ENCODE measurements at regions not wholly inside any gene's neighbourhood (a gene's known extent, or its start where the extent isn't known, plus 50 kb on each side); places are given as distances from the start of the nearest gene placed in this dataset.

GRCh38 chr5:109928811-109929210 is 239.1 kb downstream of the MAN2A1 start:
- H3K9me3 ChIP-seq (ENCODE audit: low read length), result no peaks in the 10 kb centered on the region
- intact Hi-C loops (cut with micrococcal nuclease; ENCODE audit: unreplicated experiment), result loop anchor here (10.0 kb wide), 1 partner anchor 514 kb away; no protein-coding TSS in a partner anchor
- no peaks in the 10 kb centered on the region for H3K79me2 ChIP-seq (ENCODE audit: insufficient read depth, low read depth, low read length)
- TF ChIP-seq EZH2phosphoT487 (IDR thresholded peaks at IDR 0.05; ENCODE audit: borderline replicate concordance, low read depth, low read length) (no peak), CTCF (conservative IDR thresholded peaks at IDR 0.05; ENCODE audit: low read length) (no peak)
- no peak overlapping the region for H3K4me3 ChIP-seq (ENCODE audit: low read depth, low read length, poor library complexity, severe bottlenecking)
- H2AFZ ChIP-seq (ENCODE audit: low read length), result peak overlapping the region; percentile 80; the same call in 1 of the 2 replicates
- H3K9me2 ChIP-seq (ENCODE audit: insufficient read depth, low read length), result no peaks in the 10 kb centered on the region
- H3K4me1 ChIP-seq (ENCODE audit: insufficient read depth, low read length, poor library complexity, severe bottlenecking), result peaks cover 5% of the 10 kb centered on the region
- H3K27ac ChIP-seq (ENCODE audit: low read depth, low read length, poor library complexity, severe bottlenecking), result no peak overlapping the region
- ChIA-PET POLR2A (no interaction called here), CTCF (ENCODE audit: unreplicated experiment) (no interaction called here)
- H4K20me1 ChIP-seq (ENCODE audit: insufficient read depth, low read length), result no peaks in the 10 kb centered on the region
- no TSS peak for BruUV-seq (replicated peaks)
- H3K36me3 ChIP-seq (ENCODE audit: insufficient read depth, low read length), result no peaks in the 10 kb centered on the region
- DNase-seq (ENCODE audit: low spot score), result no peak
- no peak overlapping the region for H3K4me2 ChIP-seq (ENCODE audit: low read length)

GRCh38 chr5:109929376-109929775 is 239.6 kb downstream of the MAN2A1 start:
- H3K79me2 ChIP-seq (ENCODE audit: insufficient read depth, low read depth, low read length), result no peaks in the 10 kb centered on the region
- H3K9me2 ChIP-seq (ENCODE audit: insufficient read depth, low read length), result no peaks in the 10 kb centered on the region
- intact Hi-C loops (cut with micrococcal nuclease; ENCODE audit: unreplicated experiment), result loop anchor here (10.0 kb wide), 1 partner anchor 515 kb away; no protein-coding TSS in a partner anchor
- no peak overlapping the region for H3K4me3 ChIP-seq (ENCODE audit: low read depth, low read length, poor library complexity, severe bottlenecking)
- no peaks in the 10 kb centered on the region for H4K20me1 ChIP-seq (ENCODE audit: insufficient read depth, low read length)
- H3K36me3 ChIP-seq (ENCODE audit: insufficient read depth, low read length), result no peaks in the 10 kb centered on the region
- no peak overlapping the region for H3K4me2 ChIP-seq (ENCODE audit: low read length)
- H3K4me1 ChIP-seq (ENCODE audit: insufficient read depth, low read length, poor library complexity, severe bottlenecking), result peaks cover 5% of the 10 kb centered on the region
- DNase-seq (ENCODE audit: low spot score), result no peak
- H3K9me3 ChIP-seq (ENCODE audit: low read length), result no peaks in the 10 kb centered on the region
- H3K27ac ChIP-seq (ENCODE audit: low read depth, low read length, poor library complexity, severe bottlenecking), result no peak overlapping the region
- ChIA-PET POLR2A (interaction anchor here (1.1 kb wide), 1 partner anchor 9 kb away, joined by 3 read pairs; no protein-coding TSS in a partner anchor), CTCF (ENCODE audit: unreplicated experiment) (no interaction called here)
- no peak for TF ChIP-seq EZH2phosphoT487 (IDR thresholded peaks at IDR 0.05; ENCODE audit: borderline replicate concordance, low read depth, low read length)
- no peak for TF ChIP-seq CTCF (conservative IDR thresholded peaks at IDR 0.05; ENCODE audit: low read length)
- H2AFZ ChIP-seq (ENCODE audit: low read length), result peak overlapping the region; percentile 80
- BruUV-seq (replicated peaks), result no TSS peak

- POLR2A ChIA-PET, result interaction anchor here (1.1 to 1.4 kb wide), 2 partner anchors 9 to 16 kb away, joined by 3 read pairs; no protein-coding TSS in a partner anchor
- TF ChIP-seq EZH2phosphoT487 (IDR thresholded peaks at IDR 0.05; ENCODE audit: borderline replicate concordance, low read depth, low read length) (no peak), CTCF (conservative IDR thresholded peaks at IDR 0.05; ENCODE audit: low read length) (no peak)
- no peak overlapping the region for H3K4me3 ChIP-seq (ENCODE audit: low read depth, low read length, poor library complexity, severe bottlenecking)
- no peaks in the 10 kb centered on the region for H4K20me1 ChIP-seq (ENCODE audit: insufficient read depth, low read length)
- H3K79me2 ChIP-seq (ENCODE audit: insufficient read depth, low read depth, low read length), result no peaks in the 10 kb centered on the region
- no peaks in the 10 kb centered on the region for H3K9me3 ChIP-seq (ENCODE audit: low read length)
- H3K9me2 ChIP-seq (ENCODE audit: insufficient read depth, low read length), result no peaks in the 10 kb centered on the region
- H3K4me1 ChIP-seq (ENCODE audit: insufficient read depth, low read length, poor library complexity, severe bottlenecking), result peaks cover 5% of the 10 kb centered on the region
- no peak for DNase-seq (ENCODE audit: low spot score)
- CTCF ChIA-PET (ENCODE audit: unreplicated experiment), result no interaction called here
- no peaks in the 10 kb centered on the region for H3K36me3 ChIP-seq (ENCODE audit: insufficient read depth, low read length)
- peak overlapping the region; percentile 80 for H2AFZ ChIP-seq (ENCODE audit: low read length)
- no peak overlapping the region for H3K4me2 ChIP-seq (ENCODE audit: low read length)
- intact Hi-C loops (cut with micrococcal nuclease; ENCODE audit: unreplicated experiment), result loop anchor here (10.0 kb wide), 1 partner anchor 515 kb away; no protein-coding TSS in a partner anchor
- no TSS peak for BruUV-seq (replicated peaks)
- no peak overlapping the region for H3K27ac ChIP-seq (ENCODE audit: low read depth, low read length, poor library complexity, severe bottlenecking)
Observed at GRCh38 chr5:109929911-109930310, 240.2 kb downstream of the MAN2A1 start.
